KMS-11 (cell line): ENCODE measurements at regions not wholly inside any gene's neighbourhood (a gene's known extent, or its start where the extent isn't known, plus 50 kb on each side); places are given as distances from the start of the nearest gene placed in this dataset.

Experiments used
- H2AFZ ChIP-seq: fragments of 200-600 bp; sonication (generic); 2 replicates; pipeline ENCODE4 v1.6.1; 2016; ENCODE audit warnings: antibody characterized with exemption, mixed run types, low read depth
- H3K27ac ChIP-seq: fragments of 200-600 bp; sonication (generic); 2 replicates; pipeline ENCODE4 v1.6.1; 2016; ENCODE audit warnings: mild to moderate bottlenecking, mixed run types
- H3K27me3 ChIP-seq: fragments of 200-600 bp; sonication (generic); 2 replicates; pipeline ENCODE4 v1.6.1; 2017; ENCODE audit warnings: mild to moderate bottlenecking, low read depth, mixed run types, moderate library complexity; ENCODE audit not compliant: insufficient read depth
- H3K36me3 ChIP-seq: fragments of 200-600 bp; sonication (generic); 2 replicates; pipeline ENCODE4 v1.6.1; 2017; ENCODE audit warnings: mild to moderate bottlenecking, mixed run types; ENCODE audit not compliant: insufficient read depth
- H3K4me1 ChIP-seq: fragments of 200-600 bp; sonication (generic); 2 replicates; pipeline ENCODE4 v1.6.1; 2016; ENCODE audit warnings: mild to moderate bottlenecking, low read depth, mixed run types; ENCODE audit not compliant: poor library complexity, severe bottlenecking
- H3K4me2 ChIP-seq: fragments of 200-600 bp; sonication (generic); 2 replicates; pipeline ENCODE4 v1.7.0; 2016; ENCODE audit warnings: mild to moderate bottlenecking, mixed run types
- H3K4me3 ChIP-seq: fragments of 200-600 bp; sonication (generic); IDR thresholded peaks from 2 replicates; pipeline ENCODE4 v1.6.1; 2017; ENCODE audit warnings: low read depth, low read length, mixed read lengths; ENCODE audit not compliant: insufficient read depth
- H3K79me2 ChIP-seq: fragments of 200-600 bp; sonication (generic); 2 replicates; pipeline ENCODE4 v1.6.1; 2016; ENCODE audit warnings: low read depth, mixed run types; ENCODE audit not compliant: insufficient read depth
- H3K9ac ChIP-seq: fragments of 200-600 bp; sonication (generic); 2 replicates; pipeline ENCODE4 v1.6.1; 2016; ENCODE audit warnings: mild to moderate bottlenecking, mixed run types
- H4K20me1 ChIP-seq: fragments of 200-600 bp; sonication (generic); 2 replicates; pipeline ENCODE4 v1.6.1; 2016; ENCODE audit warnings: mild to moderate bottlenecking, mixed run types; ENCODE audit not compliant: insufficient read depth
- TF ChIP-seq, protein P1 (sequence below): fragments of 200-600 bp; sonication (generic); conservative IDR thresholded peaks from 2 replicates; pipeline ENCODE4 v1.6.1; 2017; ENCODE audit warnings: low read depth, mild to moderate bottlenecking, antibody characterized with exemption, low read length, moderate library complexity, mixed read lengths

DNA sequence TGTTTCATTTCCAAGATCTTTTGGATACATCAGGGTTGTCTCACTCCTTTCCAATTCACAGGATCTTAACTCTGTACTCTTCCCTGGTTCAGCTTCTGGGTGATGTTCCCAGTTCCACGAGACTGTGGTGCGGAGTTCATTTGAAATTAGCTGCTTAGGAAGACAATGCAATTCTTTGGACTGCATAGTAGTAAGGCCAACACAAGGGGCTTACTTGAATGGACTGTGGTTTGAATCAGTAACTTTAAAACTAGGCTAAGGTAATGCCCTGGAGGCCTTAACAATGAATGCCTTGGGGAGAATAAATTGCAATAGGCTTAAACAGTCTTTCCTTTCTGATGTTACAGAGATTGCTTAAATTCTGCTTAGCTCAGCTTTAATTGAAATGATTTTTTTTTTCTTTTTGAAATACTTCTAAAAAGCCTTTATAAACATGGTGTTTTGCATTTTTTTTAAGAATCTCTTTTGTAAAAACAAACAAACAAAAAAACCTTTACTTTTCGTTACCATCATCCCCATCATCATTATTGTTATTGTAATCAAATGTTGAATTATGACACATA is 133.8 kb upstream of the MEF2C start:
- H3K9ac ChIP-seq, result no peak overlapping the region
- H3K79me2 ChIP-seq, result no peaks in the 10 kb centered on the region
- no peak overlapping the region for H3K4me3 ChIP-seq
- no peak overlapping the region; the same call in 1 of the 2 replicates for H2AFZ ChIP-seq
- H3K4me1 ChIP-seq, result no peaks in the 10 kb centered on the region
- no peak overlapping the region for H3K4me2 ChIP-seq
- TF ChIP-seq, protein P1, sequence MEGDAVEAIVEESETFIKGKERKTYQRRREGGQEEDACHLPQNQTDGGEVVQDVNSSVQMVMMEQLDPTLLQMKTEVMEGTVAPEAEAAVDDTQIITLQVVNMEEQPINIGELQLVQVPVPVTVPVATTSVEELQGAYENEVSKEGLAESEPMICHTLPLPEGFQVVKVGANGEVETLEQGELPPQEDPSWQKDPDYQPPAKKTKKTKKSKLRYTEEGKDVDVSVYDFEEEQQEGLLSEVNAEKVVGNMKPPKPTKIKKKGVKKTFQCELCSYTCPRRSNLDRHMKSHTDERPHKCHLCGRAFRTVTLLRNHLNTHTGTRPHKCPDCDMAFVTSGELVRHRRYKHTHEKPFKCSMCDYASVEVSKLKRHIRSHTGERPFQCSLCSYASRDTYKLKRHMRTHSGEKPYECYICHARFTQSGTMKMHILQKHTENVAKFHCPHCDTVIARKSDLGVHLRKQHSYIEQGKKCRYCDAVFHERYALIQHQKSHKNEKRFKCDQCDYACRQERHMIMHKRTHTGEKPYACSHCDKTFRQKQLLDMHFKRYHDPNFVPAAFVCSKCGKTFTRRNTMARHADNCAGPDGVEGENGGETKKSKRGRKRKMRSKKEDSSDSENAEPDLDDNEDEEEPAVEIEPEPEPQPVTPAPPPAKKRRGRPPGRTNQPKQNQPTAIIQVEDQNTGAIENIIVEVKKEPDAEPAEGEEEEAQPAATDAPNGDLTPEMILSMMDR, result no peak
- H4K20me1 ChIP-seq, result no peaks in the 10 kb centered on the region
- H3K27me3 ChIP-seq, result no peaks in the 10 kb centered on the region
- no peak overlapping the region for H3K27ac ChIP-seq
- no peaks in the 10 kb centered on the region for H3K36me3 ChIP-seq

DNA sequence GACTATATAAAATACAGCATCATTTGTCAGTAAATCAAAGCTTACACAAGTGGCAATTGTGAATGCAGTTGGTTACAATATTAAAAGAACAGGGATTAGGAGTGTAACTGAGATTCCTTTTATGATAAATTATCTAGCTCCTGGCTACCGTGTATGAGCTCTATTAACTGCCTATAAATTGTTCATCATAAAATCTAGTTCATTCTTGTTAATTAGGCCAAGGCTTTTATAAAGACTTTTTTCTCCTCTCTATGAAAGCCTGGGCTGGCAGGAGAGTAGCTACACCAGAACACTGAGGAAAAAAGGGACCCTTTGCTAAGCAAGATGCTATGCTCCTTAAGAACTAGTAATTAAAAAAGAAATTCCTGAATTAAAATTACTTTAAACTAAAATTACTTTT is 132.4 kb upstream of the MEF2C start:
- no peak overlapping the region for H3K27ac ChIP-seq
- H3K4me2 ChIP-seq, result no peak overlapping the region
- no peaks in the 10 kb centered on the region for H3K27me3 ChIP-seq
- no peaks in the 10 kb centered on the region for H3K79me2 ChIP-seq
- H3K9ac ChIP-seq, result no peak overlapping the region
- H3K36me3 ChIP-seq, result no peaks in the 10 kb centered on the region
- TF ChIP-seq, protein P1, result no peak
- H2AFZ ChIP-seq, result no peak overlapping the region
- no peaks in the 10 kb centered on the region for H3K4me1 ChIP-seq
- H4K20me1 ChIP-seq, result no peaks in the 10 kb centered on the region
- H3K4me3 ChIP-seq, result no peak overlapping the region

DNA sequence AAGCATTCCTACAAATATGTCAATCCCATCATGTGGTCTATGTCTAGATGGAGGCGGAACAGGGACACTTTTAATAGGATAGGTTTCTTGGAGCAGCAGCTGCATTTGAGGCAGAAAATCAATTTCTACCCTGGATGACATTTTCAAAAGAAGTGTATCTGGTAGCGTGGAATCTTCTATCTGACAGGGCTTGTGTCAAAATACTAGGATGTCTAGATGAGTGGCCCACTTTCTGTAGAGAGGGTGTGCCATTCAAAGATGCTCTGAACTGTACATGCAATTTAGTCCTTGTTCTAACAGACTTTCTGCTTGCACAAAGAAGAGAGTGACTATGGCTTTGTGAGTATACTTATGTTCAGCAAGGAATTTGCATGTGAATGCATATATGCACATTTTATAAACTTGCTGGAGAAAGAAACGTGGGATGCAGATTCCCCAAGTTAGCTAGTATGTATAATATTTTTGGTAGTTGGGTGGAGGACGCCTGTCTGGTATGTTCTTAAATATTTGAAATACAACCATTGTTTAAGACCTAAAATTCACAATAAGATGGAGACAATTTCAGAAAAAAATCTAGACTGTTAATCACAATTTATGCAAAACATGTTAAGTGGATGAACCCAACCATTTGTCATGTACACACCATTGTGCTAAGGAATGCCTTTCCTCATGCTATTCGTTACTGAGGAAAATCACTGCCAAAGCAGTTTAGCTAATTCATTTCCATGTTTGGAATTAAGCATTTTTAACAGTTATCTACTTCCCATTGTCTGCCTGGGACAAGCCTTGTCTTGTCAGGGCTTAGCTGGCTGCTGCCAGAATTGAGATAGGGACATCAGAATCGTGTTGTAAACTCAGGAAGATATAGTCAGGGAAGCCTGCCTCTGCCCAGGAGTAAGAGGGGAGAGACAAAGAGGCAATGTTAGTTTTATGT is 129.1 kb upstream of the MEF2C start:
- TF ChIP-seq, protein P1, result no peak

DNA sequence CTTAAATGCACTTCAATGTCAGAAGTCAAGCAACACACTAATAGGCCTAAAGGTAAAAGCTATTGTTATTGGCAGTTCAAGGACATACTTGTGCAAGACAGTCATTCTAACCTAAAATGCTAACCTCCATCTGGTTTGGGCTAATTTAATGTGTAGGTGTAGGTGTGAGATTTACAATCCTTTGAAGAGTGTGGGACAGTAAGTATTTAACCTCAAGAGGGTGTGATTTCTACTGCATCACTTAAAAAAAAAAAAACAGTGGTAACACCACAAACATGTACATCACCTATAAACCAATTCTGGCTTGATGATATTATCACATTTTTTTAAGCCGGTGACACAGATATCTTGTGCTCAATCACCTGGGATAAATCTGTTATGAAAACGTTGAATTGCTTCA is 127.5 kb upstream of the MEF2C start:
- Histone ChIP-seq H3K4me1 (no peaks in the 10 kb centered on the region), H3K4me2 (no peak overlapping the region), H4K20me1 (no peaks in the 10 kb centered on the region), H3K79me2 (no peaks in the 10 kb centered on the region), H3K4me3 (no peak overlapping the region), H3K27ac (no peak overlapping the region), H3K27me3 (no peaks in the 10 kb centered on the region), H3K9ac (no peak overlapping the region), H3K36me3 (no peaks in the 10 kb centered on the region), H2AFZ (no peak overlapping the region)
- TF ChIP-seq, protein P1, result no peak

More for the DNA sequence above, 129.1 kb upstream of the MEF2C start:
- no peaks in the 10 kb centered on the region for H3K79me2 ChIP-seq
- H3K4me2 ChIP-seq, result no peak overlapping the region
- H2AFZ ChIP-seq, result no peak overlapping the region
- H3K4me3 ChIP-seq, result no peak overlapping the region
- no peaks in the 10 kb centered on the region for H3K4me1 ChIP-seq
- H4K20me1 ChIP-seq, result no peaks in the 10 kb centered on the region
- no peak overlapping the region for H3K27ac ChIP-seq
- H3K36me3 ChIP-seq, result no peaks in the 10 kb centered on the region
- no peaks in the 10 kb centered on the region for H3K27me3 ChIP-seq
- H3K9ac ChIP-seq, result no peak overlapping the region
